ENCODE measurements at regions not wholly inside any gene's neighbourhood (a gene's known extent, or its start where the extent isn't known, plus 50 kb on each side); places are given as distances from the start of the nearest gene placed in this dataset.

DNA sequence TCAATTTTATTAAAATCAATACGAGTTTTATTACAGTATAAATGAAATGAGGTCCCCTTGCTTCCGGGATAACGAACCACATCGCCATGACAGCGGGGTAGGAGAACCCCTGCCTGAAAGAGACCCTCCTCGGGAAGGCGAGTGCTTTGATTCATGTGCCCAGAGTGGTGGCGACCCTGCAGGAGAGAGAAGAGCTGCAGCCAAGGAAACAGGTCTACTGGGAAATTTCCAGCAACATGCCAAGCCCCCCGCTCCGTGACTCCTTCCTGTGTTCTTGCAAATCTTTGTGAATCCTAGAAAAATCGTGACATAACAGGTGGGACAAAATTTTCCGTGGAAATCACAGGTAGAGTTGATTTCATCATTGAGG lies 162.5 kb downstream of the WSCD1 start:
- Histone ChIP-seq H3K9me3 (replicated peaks) (no peaks in the 10 kb centered on the region), H3K27me3 (no peaks in the 10 kb centered on the region), H3K4me1 (no peaks in the 10 kb centered on the region), H3K27ac (no peak overlapping the region), H3K4me3 (no peak overlapping the region), H3K36me3 (no peaks in the 10 kb centered on the region)
- no peak for DNase-seq

DNA sequence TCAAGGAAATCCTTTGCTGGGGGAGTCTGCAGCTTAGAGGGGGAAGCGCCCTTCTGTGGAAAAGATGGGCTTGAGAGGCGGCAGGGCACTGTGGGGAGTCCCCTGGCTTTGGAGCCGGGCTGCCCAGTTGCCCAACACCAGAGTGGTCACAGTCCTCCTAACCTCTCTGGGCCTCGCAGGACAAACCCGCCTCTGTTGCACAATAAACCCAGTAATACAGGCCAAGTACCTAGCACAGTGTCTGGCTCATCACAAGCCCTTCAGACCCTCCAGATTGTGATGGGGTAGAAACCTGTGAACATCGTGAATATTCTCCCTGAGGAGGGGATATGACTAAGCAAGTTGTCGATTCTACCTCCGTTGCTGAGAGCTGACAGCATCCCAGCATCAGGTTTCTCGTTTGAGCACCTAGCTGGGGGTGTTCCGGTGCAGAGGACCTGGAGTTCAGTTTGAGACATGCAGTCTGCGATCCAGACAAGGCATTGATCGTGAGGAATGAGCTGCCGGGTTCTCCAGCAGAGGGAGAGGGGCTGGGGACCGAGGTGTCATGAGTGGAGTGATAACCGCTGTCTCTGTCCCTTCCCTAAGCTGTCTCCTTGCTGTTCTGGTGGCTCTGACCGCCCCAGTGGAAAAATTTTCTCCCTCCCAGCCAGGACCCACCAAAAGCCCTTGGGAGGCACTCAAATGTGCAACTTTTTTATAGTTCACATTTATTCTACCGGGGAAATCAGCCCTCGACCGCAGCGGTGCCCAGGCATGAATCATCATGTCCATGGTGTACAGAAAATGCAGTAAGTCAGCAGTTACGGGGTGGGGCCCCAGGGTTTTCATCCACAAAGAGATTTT lies 161.9 kb downstream of the WSCD1 start:
- Histone ChIP-seq H3K9me3 (replicated peaks) (no peaks in the 10 kb centered on the region), H3K27ac (no peak overlapping the region), H3K27me3 (no peaks in the 10 kb centered on the region), H3K4me3 (no peak overlapping the region), H3K4me1 (no peaks in the 10 kb centered on the region), H3K36me3 (no peaks in the 10 kb centered on the region)
- peak; percentile 11 to 20 for DNase-seq

DNA sequence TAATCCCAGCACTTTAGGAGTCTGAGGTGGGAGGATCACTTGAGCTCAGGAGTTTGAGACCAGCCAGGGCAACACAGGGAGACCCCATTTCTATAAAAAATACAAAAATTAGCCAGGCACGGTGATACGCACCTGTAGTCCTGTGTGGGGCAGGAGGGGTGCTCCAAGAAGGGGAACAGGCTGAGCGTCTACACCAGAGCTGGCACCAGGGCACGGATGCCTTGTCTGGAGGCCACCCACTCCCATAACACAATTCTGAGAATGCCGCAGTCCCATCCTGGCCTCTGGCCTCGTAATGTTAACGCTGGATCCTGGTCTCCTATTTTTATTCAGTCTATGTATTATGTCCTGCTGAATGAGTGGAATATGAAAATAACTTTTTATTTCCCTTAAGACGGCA lies 161.3 kb downstream of the WSCD1 start:
- Histone ChIP-seq H3K4me3 (no peak overlapping the region), H3K4me1 (no peaks in the 10 kb centered on the region), H3K27me3 (no peaks in the 10 kb centered on the region), H3K27ac (no peak overlapping the region), H3K36me3 (no peaks in the 10 kb centered on the region), H3K9me3 (replicated peaks) (no peaks in the 10 kb centered on the region)
- DNase-seq = no peak

DNA sequence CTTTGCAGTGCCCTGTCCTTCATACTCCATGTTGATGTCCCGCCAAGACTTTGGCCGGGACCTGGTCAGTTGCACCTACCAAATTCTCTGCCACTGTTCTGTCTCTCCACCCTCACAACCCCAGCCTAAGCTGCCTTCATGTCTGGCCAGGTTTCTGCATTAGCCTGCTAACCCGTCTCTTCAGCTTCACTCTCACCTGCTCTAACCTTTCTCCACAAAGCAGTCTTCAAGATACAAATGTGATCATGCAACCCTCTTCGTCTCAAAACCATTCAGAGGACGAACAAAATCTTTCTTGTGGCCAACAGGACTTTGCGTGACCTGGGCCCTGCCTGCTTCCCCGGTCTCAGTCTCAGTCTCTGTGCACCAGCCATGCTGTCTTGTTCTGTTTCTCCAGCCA lies 148.2 kb downstream of the WSCD1 start:
- H3K27ac ChIP-seq = no peak overlapping the region
- peaks cover 5% of the 10 kb centered on the region; the same call in 1 of the 2 replicates for H3K9me3 ChIP-seq (replicated peaks)
- peaks cover under 1% of the 10 kb centered on the region; the same call in 1 of the 2 replicates for H3K4me1 ChIP-seq
- no peaks in the 10 kb centered on the region for H3K36me3 ChIP-seq
- no peak for DNase-seq
- H3K27me3 ChIP-seq = no peaks in the 10 kb centered on the region
- no peak overlapping the region for H3K4me3 ChIP-seq

DNA sequence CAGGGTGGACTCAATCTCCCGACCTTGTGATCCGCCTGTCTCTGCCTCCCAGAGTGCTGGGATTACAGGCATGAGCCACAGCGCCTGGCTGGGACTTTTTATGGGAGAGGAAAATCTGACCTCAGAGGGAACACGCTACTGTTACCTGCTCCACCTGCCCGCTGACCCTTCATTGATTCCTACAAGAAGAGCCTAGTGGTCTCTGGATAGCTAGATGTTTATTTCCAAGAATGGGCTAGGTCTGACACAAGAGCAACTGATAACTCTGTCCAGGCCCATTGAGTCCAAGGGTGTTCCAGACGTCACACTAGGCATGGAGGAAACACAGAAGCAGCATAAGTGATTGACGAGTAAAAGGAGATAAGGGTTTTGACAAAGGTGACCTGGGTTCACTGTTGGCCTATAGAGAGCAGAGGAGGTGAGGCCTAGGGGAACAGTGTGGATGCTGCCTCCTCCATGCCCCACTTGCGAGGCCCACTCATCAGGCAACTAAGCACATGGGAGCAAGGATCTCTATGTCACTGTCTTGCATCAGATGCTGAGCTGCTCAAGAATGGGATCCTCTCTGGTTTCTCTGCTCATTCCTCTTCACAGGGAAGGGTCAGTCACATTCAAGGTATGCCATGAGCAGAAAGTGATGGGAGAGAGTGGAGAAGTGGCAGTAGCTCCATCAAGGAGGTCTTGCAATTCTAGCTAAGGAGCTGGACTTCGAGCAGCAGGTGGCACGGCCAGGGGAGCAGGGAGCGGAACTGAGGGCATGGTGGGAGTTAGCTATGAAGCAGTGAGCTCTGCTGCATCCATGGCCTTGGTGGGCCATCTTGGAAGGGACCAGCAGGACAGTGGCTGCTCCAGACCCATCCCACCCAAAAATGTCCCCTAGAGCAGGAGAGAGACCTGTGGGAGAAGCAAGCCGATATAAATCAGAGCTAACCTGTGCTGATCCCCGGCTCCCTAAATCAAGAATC lies 145.2 kb downstream of the WSCD1 start:
- Histone ChIP-seq H3K27me3 (no peaks in the 10 kb centered on the region), H3K27ac (no peak overlapping the region)

DNA sequence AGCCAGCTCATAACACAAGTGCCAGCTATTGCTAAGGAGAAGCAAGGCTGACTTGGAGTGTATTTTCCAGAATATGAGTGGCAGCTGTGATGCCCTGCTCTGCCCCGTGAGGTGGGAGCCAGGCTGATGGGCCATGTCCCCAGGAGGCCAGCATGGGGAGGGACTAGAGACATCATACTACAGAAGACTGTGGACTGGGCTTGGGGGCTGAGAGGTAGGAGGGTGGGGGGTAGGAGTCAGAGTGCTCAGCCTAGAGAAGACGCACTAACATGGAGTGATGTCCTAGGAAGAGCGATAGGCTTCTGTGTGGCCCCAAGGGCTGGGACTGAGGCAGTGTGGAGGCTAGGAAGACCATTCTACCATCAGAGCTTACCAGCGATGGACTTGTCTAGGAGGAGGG lies 143.7 kb downstream of the WSCD1 start:
- no peaks in the 10 kb centered on the region for H3K9me3 ChIP-seq (replicated peaks)
- H3K36me3 ChIP-seq = no peaks in the 10 kb centered on the region
- DNase-seq = no peak
- no peak overlapping the region for H3K27ac ChIP-seq
- peaks cover 4% of the 10 kb centered on the region; the same call in 1 of the 2 replicates for H3K4me1 ChIP-seq
- H3K27me3 ChIP-seq = no peaks in the 10 kb centered on the region
- no peak overlapping the region for H3K4me3 ChIP-seq

More for the DNA sequence above, 145.2 kb downstream of the WSCD1 start:
- no peak overlapping the region for H3K4me3 ChIP-seq
- no peak for DNase-seq
- H3K4me1 ChIP-seq = peaks cover 4% of the 10 kb centered on the region; the same call in 1 of the 2 replicates
- no peaks in the 10 kb centered on the region for H3K9me3 ChIP-seq (replicated peaks)
- no peaks in the 10 kb centered on the region for H3K36me3 ChIP-seq

DNA sequence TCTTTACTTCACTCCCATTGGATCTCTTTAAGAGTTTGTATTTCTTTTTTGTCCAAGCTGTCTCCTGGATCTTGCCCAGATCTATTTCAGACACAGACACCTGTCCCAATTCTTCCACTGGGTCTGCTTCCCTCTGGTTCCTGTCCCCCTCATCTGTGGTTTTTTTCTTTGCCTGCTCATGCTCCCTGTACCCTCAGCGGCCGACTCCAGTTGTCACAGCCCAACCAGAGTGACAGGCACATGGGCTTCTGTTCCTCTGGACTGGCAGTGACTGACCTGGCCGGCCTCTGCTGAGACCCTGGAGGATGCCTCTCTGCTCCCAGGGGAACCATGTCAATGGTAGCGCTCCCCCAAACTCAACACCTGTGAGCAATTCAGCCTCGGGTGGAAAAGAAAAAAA lies 142.6 kb downstream of the WSCD1 start:
- Histone ChIP-seq H3K4me1 (peaks cover 4% of the 10 kb centered on the region; the same call in 1 of the 2 replicates), H3K4me3 (no peak overlapping the region), H3K9me3 (replicated peaks) (no peaks in the 10 kb centered on the region), H3K36me3 (no peaks in the 10 kb centered on the region), H3K27me3 (no peaks in the 10 kb centered on the region), H3K27ac (no peak overlapping the region)
- DNase-seq = peak; percentile 26 to 56

DNA sequence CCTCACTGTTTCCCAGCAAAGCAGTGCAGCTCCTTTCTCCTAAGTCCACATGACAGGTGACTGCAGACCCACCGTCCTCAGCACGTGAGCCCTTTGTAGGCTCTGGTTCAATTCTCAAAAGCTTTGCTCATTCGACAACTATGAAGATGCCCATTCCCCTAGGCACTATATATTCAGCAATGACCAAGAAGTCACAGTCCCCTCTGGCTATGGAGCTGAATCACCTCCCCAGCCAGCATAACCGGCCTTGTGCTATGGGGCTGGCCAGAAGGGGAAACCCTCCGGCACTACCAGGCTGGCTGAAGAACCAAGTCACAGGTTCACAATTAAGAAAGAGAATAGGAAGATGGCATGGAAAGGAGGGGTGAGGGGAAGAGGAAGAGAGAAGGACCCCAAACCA lies 139.7 kb downstream of the WSCD1 start:
- Histone ChIP-seq H3K27me3 (no peaks in the 10 kb centered on the region), H3K27ac (no peak overlapping the region), H3K4me1 (peaks cover 4% of the 10 kb centered on the region; the same call in 1 of the 2 replicates), H3K9me3 (replicated peaks) (no peaks in the 10 kb centered on the region), H3K4me3 (no peak overlapping the region), H3K36me3 (no peaks in the 10 kb centered on the region)
- no peak for DNase-seq

DNA sequence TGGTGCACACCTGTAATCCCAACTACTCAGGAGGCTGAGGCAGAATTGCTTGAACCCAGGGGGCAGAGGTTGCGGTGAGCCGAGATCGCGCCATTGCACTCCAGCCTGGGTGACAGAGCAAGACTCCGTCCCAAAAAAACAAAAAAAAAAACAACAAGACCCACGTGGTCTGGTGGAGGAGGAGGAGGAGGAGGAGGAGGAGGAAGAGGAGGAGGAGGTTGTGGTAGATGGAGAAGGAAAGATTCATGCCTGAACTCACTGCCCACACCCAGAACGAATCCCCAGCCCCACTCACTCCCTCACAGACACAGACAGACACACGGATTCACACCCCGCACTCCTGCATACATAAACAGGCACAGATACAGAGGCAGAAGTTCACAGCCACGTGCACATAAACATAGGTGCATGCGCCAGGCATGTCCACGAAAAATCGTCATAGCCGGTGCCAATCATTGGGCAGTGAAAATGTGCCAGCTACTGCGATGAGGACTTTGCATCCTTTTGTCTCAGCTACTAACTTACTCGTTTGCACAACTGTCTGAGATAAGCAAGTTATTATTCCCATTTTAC lies 138.5 kb downstream of the WSCD1 start:
- Histone ChIP-seq H3K27ac (no peak overlapping the region), H3K4me3 (no peak overlapping the region), H3K9me3 (replicated peaks) (no peaks in the 10 kb centered on the region), H3K4me1 (peaks cover 4% of the 10 kb centered on the region; the same call in 1 of the 2 replicates), H3K27me3 (no peaks in the 10 kb centered on the region), H3K36me3 (no peaks in the 10 kb centered on the region)
- no peak for DNase-seq

DNA sequence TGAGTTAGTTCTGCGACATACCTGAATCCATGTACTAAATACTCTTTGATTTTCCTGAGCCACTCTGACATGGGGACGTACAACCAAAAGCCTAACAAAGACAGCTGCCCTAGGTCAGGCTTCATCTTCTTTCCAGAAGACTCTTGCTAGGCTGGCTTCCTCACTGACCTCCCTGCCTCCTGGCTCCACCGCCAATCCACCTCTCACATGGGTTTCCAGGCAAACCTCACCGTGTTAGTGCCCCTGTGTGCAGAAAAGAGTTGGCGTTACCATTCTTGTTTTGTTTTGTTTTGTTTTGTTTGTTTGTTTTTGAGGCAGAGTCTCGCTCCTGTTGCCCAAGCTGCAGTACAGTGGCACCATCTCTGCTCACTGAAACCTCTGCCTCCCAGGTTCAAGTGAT lies 135.3 kb downstream of the WSCD1 start:
- Histone ChIP-seq H3K9me3 (replicated peaks) (no peaks in the 10 kb centered on the region), H3K4me1 (no peaks in the 10 kb centered on the region), H3K27ac (no peak overlapping the region), H3K27me3 (no peaks in the 10 kb centered on the region), H3K4me3 (no peak overlapping the region), H3K36me3 (no peaks in the 10 kb centered on the region)
- DNase-seq = no peak

DNA sequence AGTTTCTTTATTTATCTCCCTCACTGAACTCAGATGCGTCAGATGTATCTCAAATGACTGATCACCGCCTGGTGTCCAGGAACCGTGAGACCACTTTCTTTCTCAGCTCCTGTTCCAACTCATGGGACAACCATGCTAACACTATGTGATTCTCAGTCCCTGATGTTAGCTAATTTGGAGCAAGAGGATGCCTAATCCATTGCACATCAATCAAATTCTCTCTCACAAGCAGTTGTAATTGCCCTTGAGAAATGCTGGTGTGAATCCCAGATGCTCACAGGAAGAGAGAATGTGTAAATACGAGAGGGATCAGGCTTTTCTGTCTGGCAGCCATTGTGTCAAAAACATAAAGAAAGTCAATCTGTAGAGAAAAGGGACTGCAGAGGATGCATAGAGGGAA lies 134.9 kb downstream of the WSCD1 start:
- H3K36me3 ChIP-seq = no peaks in the 10 kb centered on the region

DNA sequence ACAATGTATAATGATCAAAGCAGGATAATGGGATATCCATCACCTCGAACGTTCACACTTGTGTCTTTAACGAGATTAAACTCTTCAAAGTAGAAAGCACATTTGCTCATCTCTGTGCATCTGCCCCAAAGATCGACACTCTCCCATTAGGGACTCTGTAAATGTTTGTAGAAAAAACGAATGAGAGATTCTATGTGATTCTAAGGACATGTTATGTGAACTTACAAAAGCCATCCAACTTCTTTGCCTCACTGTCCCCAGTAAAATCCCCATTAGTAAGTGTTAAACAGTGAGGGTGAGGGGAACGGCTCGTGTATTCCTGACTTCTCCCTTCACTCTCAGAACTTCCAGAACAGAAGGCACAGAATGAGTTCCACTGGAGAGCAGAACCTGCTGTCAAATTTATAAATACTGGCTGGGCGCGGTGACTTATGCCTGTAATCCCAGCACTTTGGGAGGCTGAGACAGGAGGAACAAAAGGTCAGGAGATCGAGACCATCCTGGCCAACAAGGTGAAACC lies 134.1 kb downstream of the WSCD1 start:
- Histone ChIP-seq H3K9me3 (replicated peaks) (no peaks in the 10 kb centered on the region), H3K27me3 (no peaks in the 10 kb centered on the region), H3K27ac (no peak overlapping the region), H3K4me1 (no peaks in the 10 kb centered on the region), H3K4me3 (no peak overlapping the region), H3K36me3 (no peaks in the 10 kb centered on the region)
- DNase-seq = no peak

More for the DNA sequence above, 134.9 kb downstream of the WSCD1 start:
- Histone ChIP-seq H3K4me3 (no peak overlapping the region), H3K4me1 (no peaks in the 10 kb centered on the region), H3K27me3 (no peaks in the 10 kb centered on the region), H3K27ac (no peak overlapping the region), H3K9me3 (replicated peaks) (no peaks in the 10 kb centered on the region)
- DNase-seq = no peak

DNA sequence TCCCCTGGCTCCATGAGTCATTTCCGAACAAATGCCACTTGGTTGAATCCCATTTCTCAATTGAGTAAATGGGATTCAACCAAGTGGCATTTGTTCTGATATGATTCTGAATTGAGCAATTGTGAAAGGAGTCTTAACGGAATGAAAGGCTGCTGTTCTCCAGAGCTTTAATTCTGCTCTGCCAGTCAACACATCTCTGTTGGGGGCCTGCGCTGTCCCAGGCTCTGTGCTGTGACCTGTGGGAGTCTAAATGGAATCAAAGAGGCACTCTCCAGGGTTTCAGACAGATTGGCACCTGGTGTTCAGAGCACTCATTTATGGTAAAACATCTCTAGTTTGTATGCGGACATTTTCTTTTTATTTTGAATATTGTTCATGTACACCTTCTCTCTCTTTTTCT lies 126.2 kb downstream of the WSCD1 start:
- Histone ChIP-seq H3K27ac (no peak overlapping the region), H3K9me3 (replicated peaks) (no peaks in the 10 kb centered on the region), H3K4me3 (no peak overlapping the region), H3K27me3 (no peaks in the 10 kb centered on the region), H3K4me1 (no peaks in the 10 kb centered on the region), H3K36me3 (no peaks in the 10 kb centered on the region)
- no peak for DNase-seq

DNA sequence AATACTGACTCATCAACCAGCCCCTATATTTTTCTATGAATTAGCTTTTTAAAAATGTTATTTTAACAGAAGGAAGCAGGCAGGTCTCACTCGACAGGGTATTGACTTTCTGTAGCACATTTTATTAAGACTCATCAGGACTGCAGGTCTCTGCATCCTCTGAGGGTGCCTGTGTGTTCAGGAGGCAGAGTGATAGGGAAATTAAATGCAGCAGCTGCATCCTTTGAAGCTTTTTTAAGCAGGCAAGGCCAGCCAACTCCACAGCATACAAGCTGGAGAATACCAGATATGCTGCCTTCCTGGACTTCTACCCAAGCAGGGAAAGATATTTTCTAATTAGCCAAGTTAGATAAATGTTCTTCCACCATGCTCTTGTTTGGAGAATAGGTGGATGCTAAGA lies 124.9 kb downstream of the WSCD1 start:
- Histone ChIP-seq H3K4me1 (no peaks in the 10 kb centered on the region), H3K27ac (no peak overlapping the region), H3K27me3 (no peaks in the 10 kb centered on the region), H3K36me3 (no peaks in the 10 kb centered on the region), H3K9me3 (replicated peaks) (no peaks in the 10 kb centered on the region), H3K4me3 (no peak overlapping the region)
- DNase-seq = no peak
